ENCODE measurements at regions not wholly inside any gene's neighbourhood (a gene's known extent, or its start where the extent isn't known, plus 50 kb on each side); places are given as distances from the start of the nearest gene placed in this dataset.

GRCh38 chr16:26276289-26276688 is 584.5 kb downstream of the HS3ST4 start:
- no peak for TF ChIP-seq SMAD4 (CRISPR knock-in tag; conservative IDR thresholded peaks at IDR 0.05)
- 0 out of 2 replicates have a peak, but pooled peaks have one; percentile 11 for TF ChIP-seq MAFG (tag; conservative IDR thresholded peaks at IDR 0.05)
- 0 out of 2 replicates have a peak, but pooled peaks have one; percentile 20 for TF ChIP-seq NFE2 (IDR thresholded peaks at IDR 0.05; ENCODE audit: low read depth)
- no peak for TF ChIP-seq BRD9 (IDR thresholded peaks at IDR 0.05; ENCODE audit: low read depth, partially characterized antibody)
- no peak for TF ChIP-seq MYC (IDR thresholded peaks at IDR 0.05; ENCODE audit: low read depth, low read length)
- TF ChIP-seq MYC (CRISPR knock-in tag; IDR thresholded peaks at IDR 0.05; ENCODE audit: borderline replicate concordance, low read depth): no peak
- no peak overlapping the region for H2AFZ ChIP-seq (ENCODE audit: low read depth, low read length)
- H3K9me3 ChIP-seq (replicated peaks; ENCODE audit: control insufficient read depth, insufficient read depth, low read depth, low read length): no peaks in the 10 kb centered on the region
- H4K20me1 ChIP-seq (replicated peaks; ENCODE audit: control insufficient read depth, insufficient read depth, low read length): no peaks in the 10 kb centered on the region
- H3K4me2 ChIP-seq (ENCODE audit: insufficient read depth, low read length): no peak overlapping the region
- no peaks in the 10 kb centered on the region for H3K4me1 ChIP-seq (replicated peaks in 1 of 2; ENCODE audit: control insufficient read depth in 2 of 2, insufficient read depth in 2 of 2, low read length in 2 of 2)
- FAIRE-seq (no peak), ATAC-seq (no peak), DNase-seq (ENCODE audit: extremely low read depth in 1 of 4, low spot score in 3 of 4) (no peak)
- ChIA-PET CTCF (ENCODE audit: low intra/inter-chr PET ratio) (no interaction called here), POLR2A (no interaction called here)
- H3K79me2 ChIP-seq (ENCODE audit: control insufficient read depth, insufficient read depth, low read length): no peaks in the 10 kb centered on the region
- WGBS (ENCODE audit: insufficient coverage, low coverage, missing lambda C conversion rate): 0% methylated on average over 4 of the region's 4 CpGs
- in situ Hi-C loops (cut with MboI) (no loop called here), intact Hi-C loops (cut with micrococcal nuclease) (no loop called here)
- H3K9me1 ChIP-seq (ENCODE audit: control insufficient read depth, insufficient read depth, low read length): no peaks in the 10 kb centered on the region
- no peak overlapping the region for H3K27ac ChIP-seq (ENCODE audit: extremely low read depth, low read depth, low read length)
- no peak overlapping the region for H3K4me3 ChIP-seq
- no peaks in the 10 kb centered on the region for H3K27me3 ChIP-seq (ENCODE audit: control insufficient read depth in 2 of 2, insufficient read depth in 2 of 2, low read length in 2 of 2)
- BruUV-seq (replicated peaks): no TSS peak
- H3K9ac ChIP-seq (ENCODE audit: insufficient read depth in 1 of 2, low read depth in 2 of 2, low read length in 2 of 2): no peak overlapping the region
- no peaks in the 10 kb centered on the region for H3K36me3 ChIP-seq (ENCODE audit: control insufficient read depth, insufficient read depth, low read length)

- no peaks in the 10 kb centered on the region for H3K9me1 ChIP-seq (ENCODE audit: control insufficient read depth, insufficient read depth, low read length)
- ChIA-PET POLR2A (no interaction called here), CTCF (ENCODE audit: low intra/inter-chr PET ratio) (no interaction called here)
- H3K4me2 ChIP-seq (ENCODE audit: insufficient read depth, low read length): no peak overlapping the region
- no peaks in the 10 kb centered on the region for H3K4me1 ChIP-seq (replicated peaks in 1 of 2; ENCODE audit: control insufficient read depth in 2 of 2, insufficient read depth in 2 of 2, low read length in 2 of 2)
- FAIRE-seq (no peak), DNase-seq (ENCODE audit: extremely low read depth in 1 of 4, low spot score in 3 of 4) (no peak), ATAC-seq (no peak)
- H3K27me3 ChIP-seq (ENCODE audit: control insufficient read depth in 2 of 2, insufficient read depth in 2 of 2, low read length in 2 of 2): no peaks in the 10 kb centered on the region
- BruUV-seq (replicated peaks): no TSS peak
- H3K9me3 ChIP-seq (replicated peaks; ENCODE audit: control insufficient read depth, insufficient read depth, low read depth, low read length): no peaks in the 10 kb centered on the region
- intact Hi-C loops (cut with micrococcal nuclease) (no loop called here), in situ Hi-C loops (cut with MboI) (no loop called here)
- no peaks in the 10 kb centered on the region for H3K79me2 ChIP-seq (ENCODE audit: control insufficient read depth, insufficient read depth, low read length)
- no peak overlapping the region for H3K27ac ChIP-seq (ENCODE audit: extremely low read depth, low read depth, low read length)
- H3K4me3 ChIP-seq: no peak overlapping the region
- under 1% methylated on average over 8 of the region's 8 CpGs for WGBS (ENCODE audit: insufficient coverage, low coverage, missing lambda C conversion rate)
- no peak overlapping the region for H3K9ac ChIP-seq (ENCODE audit: insufficient read depth in 1 of 2, low read depth in 2 of 2, low read length in 2 of 2)
- no peaks in the 10 kb centered on the region for H4K20me1 ChIP-seq (replicated peaks; ENCODE audit: control insufficient read depth, insufficient read depth, low read length)
- no peak overlapping the region for H2AFZ ChIP-seq (ENCODE audit: low read depth, low read length)
- H3K36me3 ChIP-seq (ENCODE audit: control insufficient read depth, insufficient read depth, low read length): no peaks in the 10 kb centered on the region
- TF ChIP-seq MTA2 (IDR thresholded peaks at IDR 0.05; ENCODE audit: low read depth) (no peak), GMEB1 (CRISPR knock-in tag; IDR thresholded peaks at IDR 0.05) (no peak), CTCFL (IDR thresholded peaks at IDR 0.05; ENCODE audit: borderline replicate concordance, insufficient read depth, low read depth, low read length, poor library complexity, severe bottlenecking) (no peak), MXI1 (IDR thresholded peaks at IDR 0.05; ENCODE audit: low read depth, low read length) (no peak), HNRNPL (IDR thresholded peaks at IDR 0.05; ENCODE audit: low read depth, low read length) (no peak), SAFB (IDR thresholded peaks at IDR 0.05; ENCODE audit: borderline replicate concordance, low read depth, low read length) (no peak)
Observed at GRCh38 chr16:26281381-26282110, 589.8 kb downstream of the HS3ST4 start.
